ENCODE measurements at regions not wholly inside any gene's neighbourhood (a gene's known extent, or its start where the extent isn't known, plus 50 kb on each side); places are given as distances from the start of the nearest gene placed in this dataset.

DNA sequence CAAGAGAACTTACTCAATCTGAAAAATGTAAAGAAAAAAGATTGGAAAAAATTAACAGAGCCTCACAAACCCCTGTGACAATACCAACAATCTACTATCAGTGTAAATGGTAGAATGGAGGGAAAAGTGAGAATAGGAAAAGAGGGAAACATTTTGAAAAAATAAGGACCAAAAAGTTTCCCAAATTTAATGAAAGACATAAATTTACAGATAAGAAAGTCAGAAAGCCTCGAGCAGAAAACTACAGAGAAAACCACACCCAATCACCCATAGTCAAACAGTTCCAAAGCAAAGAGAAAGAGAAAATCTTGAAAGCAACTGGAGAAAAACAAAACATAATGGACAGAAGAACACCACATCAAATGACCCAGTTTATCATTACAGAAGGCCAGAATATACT is 142.7 kb upstream of the DIO3 start:
- H3K9ac ChIP-seq (ENCODE audit: insufficient read depth, low read depth, low read length), result no peak overlapping the region
- H3K9me3 ChIP-seq (ENCODE audit: low read length), result no peaks in the 10 kb centered on the region
- no peaks in the 10 kb centered on the region for H3K79me2 ChIP-seq (ENCODE audit: insufficient read depth, low read length)
- H3K4me2 ChIP-seq (ENCODE audit: low read depth, low read length), result no peak overlapping the region
- no peak for DNase-seq (ENCODE audit: low spot score)
- peaks cover 0 to 12% of the 10 kb centered on the region in 2 experiments; a peak in 2 of 5 replicates for H3K27me3 ChIP-seq (ENCODE audit: control insufficient read depth in 1 of 2, insufficient read depth in 2 of 2, low read length in 2 of 2)
- in situ Hi-C loops (cut with HindIII; ENCODE audit: extremely low pct_ligation_motif_present, low pct_unique_long_range_greater_than_20kb), result no loop called here
- TF ChIP-seq U2AF2 (IDR thresholded peaks at IDR 0.05; ENCODE audit: low read depth, low read length), result no peak
- no peak for TF ChIP-seq EED (CRISPR knock-in tag; IDR thresholded peaks at IDR 0.05)
- no peak for TF ChIP-seq ZNF558 (CRISPR knock-in tag; IDR thresholded peaks at IDR 0.05; ENCODE audit: borderline replicate concordance)
- TF ChIP-seq WIZ (CRISPR knock-in tag; IDR thresholded peaks at IDR 0.05), result no peak
- ATAC-seq, result no peak
- 0% methylated on average over 1 of the region's 1 CpG for WGBS (ENCODE audit: low lambda C conversion rate)
- CTCF ChIA-PET (ENCODE audit: low intra/inter-chr PET ratio, low total read pairs), result no interaction called here
- H3K4me3 ChIP-seq (replicated peaks in 1 of 3; ENCODE audit: insufficient read depth in 1 of 3, low read depth in 2 of 3, low read length in 3 of 3), result no peak overlapping the region
- POLR2A ChIA-PET, result no interaction called here
- H4K20me1 ChIP-seq (ENCODE audit: insufficient read depth, low read length), result no peaks in the 10 kb centered on the region
- H3K4me1 ChIP-seq (ENCODE audit: insufficient read depth, low read length), result peaks cover 3% of the 10 kb centered on the region
- FAIRE-seq, result no peak
- BruUV-seq (replicated peaks), result no TSS peak
- no peak overlapping the region for H2AFZ ChIP-seq (ENCODE audit: low read length)
- H3K36me3 ChIP-seq (replicated peaks in 1 of 2; ENCODE audit: control insufficient read depth in 1 of 2, insufficient read depth in 2 of 2, low read length in 2 of 2), result no peaks in the 10 kb centered on the region
- no peak overlapping the region for H3K27ac ChIP-seq (ENCODE audit: extremely low read length, insufficient read depth, low read length)
- intact Hi-C loops (cut with micrococcal nuclease; ENCODE audit: unreplicated experiment), result no loop called here

- in situ Hi-C loops (cut with HindIII; ENCODE audit: extremely low pct_ligation_motif_present, low pct_unique_long_range_greater_than_20kb), result no loop called here
Observed at GRCh38 chr14:101426466-101426865, 134.8 kb upstream of the DIO3 start.

More at GRCh38 chr14:101426466-101426865, 134.8 kb upstream of the DIO3 start:
- H3K27ac ChIP-seq (ENCODE audit: extremely low read length, insufficient read depth, low read length), result no peak overlapping the region
- H3K27me3 ChIP-seq (ENCODE audit: control insufficient read depth in 1 of 2, insufficient read depth in 2 of 2, low read length in 2 of 2), result no peaks in the 10 kb centered on the region
- no peaks in the 10 kb centered on the region for H4K20me1 ChIP-seq (ENCODE audit: insufficient read depth, low read length)
- no peaks in the 10 kb centered on the region for H3K79me2 ChIP-seq (ENCODE audit: insufficient read depth, low read length)
- ATAC-seq (no peak), DNase-seq (ENCODE audit: low spot score) (no peak), FAIRE-seq (no peak)
- 18% methylated on average over 3 of the region's 3 CpGs for WGBS (ENCODE audit: low lambda C conversion rate)
- peaks cover 6% of the 10 kb centered on the region; the same call in 1 of the 2 replicates for H3K9me3 ChIP-seq (ENCODE audit: low read length)
- H3K36me3 ChIP-seq (replicated peaks in 1 of 2; ENCODE audit: control insufficient read depth in 1 of 2, insufficient read depth in 2 of 2, low read length in 2 of 2), result no peaks in the 10 kb centered on the region
- H3K9ac ChIP-seq (ENCODE audit: insufficient read depth, low read depth, low read length), result no peak overlapping the region
- no peak overlapping the region for H3K4me2 ChIP-seq (ENCODE audit: low read depth, low read length)
- TF ChIP-seq ZMYM3 (CRISPR knock-in tag; IDR thresholded peaks at IDR 0.05), result no peak
- no peak for TF ChIP-seq PHF20 (CRISPR knock-in tag; IDR thresholded peaks at IDR 0.05)
- ChIA-PET CTCF (ENCODE audit: low intra/inter-chr PET ratio, low total read pairs) (no interaction called here), POLR2A (no interaction called here)
- BruUV-seq (replicated peaks), result no TSS peak
- intact Hi-C loops (cut with micrococcal nuclease; ENCODE audit: unreplicated experiment), result no loop called here
- H3K4me3 ChIP-seq (replicated peaks in 1 of 3; ENCODE audit: insufficient read depth in 1 of 3, low read depth in 2 of 3, low read length in 3 of 3), result no peak overlapping the region
- no peaks in the 10 kb centered on the region for H3K4me1 ChIP-seq (ENCODE audit: insufficient read depth, low read length)
- H2AFZ ChIP-seq (ENCODE audit: low read length), result no peak overlapping the region
